ENCODE measurements at regions not wholly inside any gene's neighbourhood (a gene's known extent, or its start where the extent isn't known, plus 50 kb on each side); places are given as distances from the start of the nearest gene placed in this dataset.
"Not testable (repeated sequence)": the region's sequence is repeated elsewhere in the genome, so short reads cannot be mapped to it uniquely, and the experiment has no call there.

DNA sequence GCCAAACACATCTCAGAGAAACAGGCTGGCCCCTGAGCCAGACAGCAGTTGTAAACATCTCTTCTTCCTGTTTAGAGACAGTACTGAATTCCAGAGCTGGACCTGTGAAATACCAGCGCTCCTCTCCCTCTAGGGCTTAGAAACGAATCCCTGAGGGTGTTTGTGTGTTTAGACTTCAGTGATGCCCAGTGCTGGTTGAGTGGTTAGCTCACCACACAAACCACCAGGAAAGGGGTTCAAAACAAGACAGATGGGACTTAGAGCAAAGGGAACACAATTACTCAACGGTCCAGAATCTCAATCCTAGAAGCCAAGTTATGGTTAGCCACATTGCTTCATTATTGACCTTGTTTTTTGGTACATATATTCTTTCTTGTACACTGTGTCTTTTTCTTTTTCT is 108.7 kb upstream of the TMEM170B start:
- peak; percentile 21 for FAIRE-seq

DNA sequence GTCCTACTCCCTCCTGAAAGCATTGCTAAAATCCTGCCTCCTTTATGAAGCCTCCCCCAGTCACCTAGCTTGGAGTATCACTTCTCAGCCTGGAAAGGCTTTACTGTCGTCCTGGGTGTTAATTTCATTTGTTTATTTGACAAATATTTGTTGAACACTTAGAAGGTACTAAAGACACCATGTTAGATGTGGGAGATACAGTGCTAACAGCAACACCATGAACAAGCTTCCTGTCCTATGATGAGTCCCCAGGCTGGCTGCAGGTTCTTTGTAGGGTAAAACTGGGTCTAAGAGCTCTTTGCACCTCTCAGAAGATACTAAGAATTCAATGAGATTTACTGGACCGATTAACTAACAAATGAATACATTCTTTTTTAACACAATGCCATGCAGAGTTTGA is 109.2 kb upstream of the TMEM170B start:
- no peak for DNase-seq (ENCODE audit: insufficient read length, low spot score)
- FAIRE-seq: peak; percentile 59

More for the DNA sequence above, 108.7 kb upstream of the TMEM170B start:
- no peak for DNase-seq (ENCODE audit: insufficient read length, low spot score)

DNA sequence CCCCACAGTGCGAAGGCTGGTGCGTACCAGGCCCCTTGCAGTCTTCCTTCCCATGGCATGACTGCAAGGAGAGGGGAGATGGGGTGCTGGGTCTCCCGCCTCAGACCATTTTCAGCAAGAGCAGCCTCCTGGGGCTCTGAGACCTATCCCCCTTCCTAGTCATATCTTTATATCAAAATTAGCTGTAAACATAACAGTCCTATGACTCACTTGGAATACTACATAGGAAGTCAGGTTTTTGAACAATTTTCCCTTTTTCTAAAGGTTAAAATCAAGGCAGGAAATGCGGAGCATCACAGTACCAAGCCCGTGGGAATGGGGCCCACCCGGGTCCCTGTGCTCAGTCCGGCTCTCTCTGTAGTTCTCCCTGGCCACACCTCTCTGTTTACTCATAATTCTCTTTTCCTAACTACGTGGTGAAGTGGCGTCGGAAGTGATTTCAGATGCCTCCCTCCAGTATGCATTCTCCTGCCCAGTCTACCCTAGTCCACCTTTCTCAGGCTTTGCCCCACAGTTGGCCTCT is 109.8 kb upstream of the TMEM170B start:
- DNase-seq (ENCODE audit: insufficient read length, low spot score) (no peak), FAIRE-seq (no peak)

GRCh38 chr6:11427091-11427722 is 110.3 kb upstream of the TMEM170B start:
- no peak for DNase-seq (ENCODE audit: insufficient read length, low spot score)
- no peak for FAIRE-seq

GRCh38 chr6:11426571-11426970 is 111.0 kb upstream of the TMEM170B start:
- DNase-seq (ENCODE audit: insufficient read length, low spot score): no peak
- no peak for FAIRE-seq

- no peak for DNase-seq (ENCODE audit: insufficient read length, low spot score)
- FAIRE-seq: no peak
Measured at GRCh38 chr6:11425876-11426275, 111.7 kb upstream of the TMEM170B start.

- DNase-seq (ENCODE audit: insufficient read length, low spot score): no peak
- no peak for FAIRE-seq
Measured at GRCh38 chr6:11425431-11425871, 112.1 kb upstream of the TMEM170B start.

GRCh38 chr6:11424395-11425034 is 113.0 kb upstream of the TMEM170B start:
- DNase-seq (ENCODE audit: insufficient read length, low spot score) (no peak), FAIRE-seq (no peak)

DNA sequence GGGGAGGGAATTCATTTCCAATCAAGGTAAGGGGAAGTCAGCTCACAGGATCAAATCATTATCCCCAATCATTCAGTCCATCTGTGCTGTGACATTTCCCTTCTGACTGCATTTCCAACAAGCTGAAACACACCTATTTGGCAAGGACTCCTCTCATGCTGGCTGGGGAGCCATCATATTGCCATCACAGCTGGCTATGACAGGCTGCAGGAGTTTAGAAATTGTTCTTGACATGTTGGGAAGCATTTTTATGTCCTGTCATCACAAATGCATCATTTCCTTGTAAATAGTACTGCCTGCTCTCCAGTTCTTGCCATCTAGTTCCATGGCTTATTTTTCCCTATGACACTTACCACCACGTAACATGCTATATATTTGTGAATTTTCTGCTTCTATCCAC is 113.9 kb upstream of the TMEM170B start:
- no peak for FAIRE-seq

DNA sequence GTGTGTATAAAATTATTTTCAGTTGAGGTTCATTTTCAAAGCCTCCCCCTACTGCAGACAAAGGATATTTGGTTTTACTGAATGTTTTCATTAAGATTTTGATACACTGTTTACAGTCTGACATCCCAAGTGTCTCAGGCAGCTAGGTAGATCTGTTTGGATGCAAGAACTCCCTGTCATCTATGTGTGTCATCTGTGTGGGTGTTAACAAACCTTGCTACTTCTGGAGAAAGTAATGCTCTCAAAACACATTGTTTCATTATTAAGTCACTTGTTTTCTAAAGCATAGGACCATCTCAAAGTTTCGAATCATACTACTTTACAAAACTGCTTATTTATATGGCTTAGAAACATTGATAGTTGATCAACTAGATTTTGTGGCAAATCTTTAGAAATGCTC is 114.5 kb upstream of the TMEM170B start:
- FAIRE-seq (no peak), DNase-seq (ENCODE audit: insufficient read length, low spot score) (no peak)

More for the DNA sequence above, 113.9 kb upstream of the TMEM170B start:
- no peak for DNase-seq (ENCODE audit: insufficient read length, low spot score)

- no peak for DNase-seq (ENCODE audit: insufficient read length, low spot score)
- FAIRE-seq: no peak
Measured at GRCh38 chr6:11419763-11420453, 117.6 kb upstream of the TMEM170B start.

- FAIRE-seq: no peak
- DNase-seq (ENCODE audit: insufficient read length, low spot score): no peak
Measured at GRCh38 chr6:11418290-11418905, 119.2 kb upstream of the TMEM170B start.

GRCh38 chr6:11416936-11417576 is 120.5 kb upstream of the TMEM170B start:
- DNase-seq (ENCODE audit: insufficient read length, low spot score): no peak
- no peak for FAIRE-seq

GRCh38 chr6:11416099-11416935 is 121.2 kb upstream of the TMEM170B start:
- not testable (repeated sequence) for FAIRE-seq; DNase-seq (ENCODE audit: insufficient read length, low spot score)

- DNase-seq (ENCODE audit: insufficient read length, low spot score): no peak
- FAIRE-seq: no peak
Measured at GRCh38 chr6:11415557-11415956, 122.0 kb upstream of the TMEM170B start.

DNA sequence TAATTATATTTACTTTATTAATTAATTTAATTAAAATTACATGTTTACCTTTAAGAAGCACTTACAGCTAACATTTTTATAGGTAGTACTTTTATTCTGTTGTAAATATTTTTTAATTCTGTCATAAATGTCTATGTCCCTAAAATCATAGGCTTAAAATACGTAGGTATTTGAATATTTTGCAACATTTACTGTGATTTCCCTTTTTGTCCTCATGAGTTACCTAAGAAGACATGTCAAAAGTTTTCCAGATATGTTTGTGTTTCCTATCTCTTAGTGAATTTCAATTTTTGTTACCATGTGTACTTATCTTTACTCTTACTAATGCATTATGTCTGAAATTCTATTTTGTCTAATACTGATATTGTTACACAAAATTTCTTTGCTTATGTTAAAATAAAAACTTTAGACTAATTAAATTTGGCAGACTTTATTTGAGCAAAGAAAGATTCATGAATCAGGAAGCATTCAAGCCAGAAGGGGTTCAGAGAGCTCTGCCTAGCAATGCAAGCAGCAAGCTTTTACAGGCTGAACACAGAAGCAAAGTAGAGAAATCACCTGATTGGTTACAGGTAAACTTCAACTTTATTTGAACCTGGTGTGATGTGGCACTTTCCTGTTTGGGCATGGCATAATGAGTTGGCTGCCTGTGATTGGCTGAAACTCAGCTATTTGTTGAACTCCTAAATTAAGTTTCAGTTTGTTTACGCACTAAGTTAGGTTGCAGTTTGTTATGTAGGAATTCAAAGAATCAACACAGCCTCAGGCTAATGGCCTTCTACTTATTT is 123.2 kb upstream of the TMEM170B start:
- DNase-seq (ENCODE audit: insufficient read length, low spot score): no peak

DNA sequence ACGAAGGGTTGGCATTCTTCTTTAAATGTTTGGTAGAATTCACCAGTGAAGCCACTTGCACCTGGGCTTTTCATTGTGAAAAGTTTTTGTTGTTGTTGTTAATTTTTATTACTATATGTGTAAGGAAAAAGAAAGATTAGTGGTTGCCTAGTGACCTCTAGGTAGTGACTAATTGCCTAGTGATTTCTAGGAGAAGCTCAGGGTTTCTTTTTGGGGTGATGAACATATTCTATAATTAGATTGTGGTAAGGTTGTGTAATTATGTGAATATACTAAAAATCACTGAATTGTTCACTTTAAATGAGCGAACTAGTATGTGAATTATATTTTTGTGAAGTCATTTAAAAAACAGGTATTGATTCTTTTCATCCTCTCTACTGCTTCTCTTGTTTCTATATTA is 123.8 kb upstream of the TMEM170B start:
- FAIRE-seq (peak; percentile 66), DNase-seq (ENCODE audit: insufficient read length, low spot score) (no peak)

More for the DNA sequence above, 123.2 kb upstream of the TMEM170B start:
- peak; percentile 81 for FAIRE-seq

- DNase-seq (ENCODE audit: insufficient read length, low spot score) (no peak), FAIRE-seq (no peak)
Measured at GRCh38 chr6:11413117-11413687, 124.3 kb upstream of the TMEM170B start.

- DNase-seq (ENCODE audit: insufficient read length, low spot score) (no peak), FAIRE-seq (peak; percentile 89)
Measured at GRCh38 chr6:11412616-11413015, 124.9 kb upstream of the TMEM170B start.
